HG02840 (cell line): ENCODE measurements at regions not wholly inside any gene's neighbourhood (a gene's known extent, or its start where the extent isn't known, plus 50 kb on each side); places are given as distances from the start of the nearest gene placed in this dataset.
"Not testable (repeated sequence)": the region's sequence is repeated elsewhere in the genome, so short reads cannot be mapped to it uniquely, and the experiment has no call there.

Experiments used
- ATAC-seq: cut with Tn5 transposase; IDR thresholded peaks from one replicate; pipeline ENCODE4 v1.9.1; 2021; ENCODE audit warnings: mild to moderate bottlenecking, moderate library complexity, moderate number of reproducible peaks; ENCODE audit not compliant: unreplicated experiment, low FRiP score

DNA sequence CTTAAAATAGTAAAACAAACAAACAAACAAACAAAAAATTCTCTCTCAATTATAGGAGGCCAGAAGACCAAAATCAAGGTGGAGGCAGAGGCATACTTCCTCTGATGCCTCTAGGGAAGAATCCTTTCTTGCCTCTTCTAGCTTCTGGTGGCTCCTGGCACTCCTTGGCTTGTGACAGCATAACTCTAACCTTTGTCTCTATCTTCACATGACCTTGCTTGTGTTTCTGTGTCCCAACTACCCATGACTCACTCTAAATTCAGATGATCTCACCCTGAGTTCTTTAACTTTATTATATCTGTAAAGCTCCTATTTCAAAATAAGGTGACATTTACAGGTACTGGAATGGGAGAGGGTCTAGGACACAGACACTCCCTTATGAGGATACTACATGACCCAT lies 88.3 kb upstream of the ANTXRL start:
- ATAC-seq: no peak

DNA sequence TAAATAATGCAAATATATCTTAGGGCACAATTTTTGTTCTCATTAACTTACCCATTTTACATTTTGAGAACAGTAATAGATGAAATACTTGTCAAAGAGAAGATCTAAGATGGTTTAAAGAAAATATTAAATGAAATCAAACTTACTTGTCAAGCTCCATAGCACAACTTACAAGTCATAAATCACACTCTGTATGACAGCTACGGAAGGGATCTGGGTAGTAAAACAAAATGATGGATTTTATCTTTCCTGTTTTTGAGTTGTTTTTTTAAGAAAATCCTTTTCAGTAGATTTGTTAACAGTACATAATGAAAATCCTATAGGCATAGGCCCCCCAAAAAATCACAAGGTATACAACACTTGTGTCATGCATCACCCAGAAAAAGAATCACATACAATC lies 84.4 kb upstream of the ANTXRL start:
- not testable (repeated sequence) for ATAC-seq

DNA sequence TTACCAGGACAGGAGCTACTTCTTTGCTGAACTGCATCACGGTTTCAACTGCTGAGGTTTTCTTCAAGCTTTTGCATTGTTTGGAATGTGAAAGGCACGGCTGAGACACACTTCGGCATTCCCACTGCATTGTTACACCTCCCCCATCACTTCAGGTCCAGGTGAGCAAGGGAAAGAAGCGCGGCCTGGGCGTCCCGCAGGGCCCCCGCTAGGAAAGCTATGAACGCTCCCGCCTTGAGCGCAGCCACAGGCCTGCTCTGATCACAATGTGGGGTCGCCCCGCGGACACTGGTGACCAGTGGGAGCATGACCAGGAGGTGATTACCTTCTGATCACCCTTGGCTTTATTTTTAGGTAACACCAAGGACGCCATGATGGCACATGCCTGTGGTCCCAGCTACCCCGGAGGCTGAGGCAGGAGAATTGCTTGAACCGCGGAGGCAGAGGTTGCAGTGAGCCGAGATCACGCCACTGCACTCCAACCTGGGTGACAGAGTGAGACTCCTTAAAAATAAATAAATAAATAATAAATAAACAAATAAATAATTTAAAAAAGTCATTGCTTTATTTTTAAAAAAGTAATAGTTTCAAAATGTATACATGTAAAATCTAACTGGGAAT lies 82.2 kb upstream of the ANTXRL start:
- not testable (repeated sequence) for ATAC-seq

DNA sequence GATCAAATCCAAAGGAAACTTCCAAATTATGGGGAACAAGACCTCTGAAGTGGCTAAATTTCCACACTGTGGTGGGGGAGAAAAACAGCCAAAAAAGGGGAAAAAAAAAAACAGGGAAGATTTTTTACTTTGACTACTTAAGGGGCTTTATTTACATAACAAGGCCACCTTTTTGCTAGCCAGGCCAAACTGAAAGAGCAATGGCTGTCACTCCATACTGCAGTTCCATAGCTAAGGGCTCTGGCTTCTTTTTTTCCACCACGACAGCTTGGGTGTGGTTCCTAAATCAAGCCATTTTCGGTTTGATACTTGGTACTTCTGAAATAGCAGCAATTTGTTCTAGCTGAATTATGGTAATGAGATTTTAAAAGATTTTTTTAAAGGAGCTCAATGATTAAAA lies 76.4 kb upstream of the ANTXRL start:
- not testable (repeated sequence) for ATAC-seq

DNA sequence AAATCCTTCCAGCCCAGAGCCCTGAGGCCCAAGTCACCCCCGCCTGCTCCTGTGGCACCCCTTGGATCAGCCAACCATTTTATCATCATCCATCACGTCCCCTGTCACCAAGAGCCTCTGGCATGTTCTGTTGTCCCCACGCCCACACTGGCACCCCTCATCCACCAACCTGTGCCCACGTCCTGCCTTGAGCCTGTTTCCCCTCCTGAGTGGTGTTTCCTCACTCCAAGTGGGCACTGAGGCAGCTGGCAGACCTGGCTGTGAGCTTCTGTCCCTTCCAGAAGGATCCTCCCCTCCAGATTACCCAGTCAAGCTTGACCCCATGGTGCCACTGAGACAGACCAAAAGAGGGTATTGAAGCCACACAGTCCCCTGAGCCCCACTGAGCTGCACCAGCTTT lies 71.4 kb upstream of the ANTXRL start:
- ATAC-seq: no peak

DNA sequence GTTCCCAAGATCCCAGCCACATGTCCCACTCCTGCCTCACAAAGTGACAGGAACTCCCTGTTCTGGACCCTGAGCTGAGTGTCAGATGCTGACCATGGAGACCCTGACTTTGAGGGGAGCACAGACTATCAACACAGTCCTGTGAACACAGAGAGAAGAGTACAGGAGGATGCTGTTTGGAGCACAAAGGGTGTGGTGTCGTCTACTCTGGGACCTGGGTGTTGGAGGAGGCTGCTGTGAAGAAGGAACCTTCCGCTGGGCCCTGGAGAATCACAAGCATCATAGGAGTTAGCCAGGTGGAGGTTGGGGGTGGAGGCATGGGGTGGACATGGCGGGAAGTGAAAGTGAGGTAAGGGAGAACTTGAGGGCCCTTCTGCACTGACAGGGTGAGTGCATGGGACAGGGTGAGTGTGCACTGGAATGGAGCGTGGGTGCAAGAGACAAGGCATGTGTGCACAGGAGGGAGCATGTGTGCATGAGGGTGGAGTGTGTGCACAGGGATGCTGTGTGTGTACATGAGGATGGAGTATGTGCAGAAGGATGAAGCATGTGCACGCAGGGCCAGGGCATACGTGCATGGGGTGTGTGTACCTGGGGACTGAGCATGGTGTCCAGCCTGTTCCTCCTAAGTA lies 70.7 kb upstream of the ANTXRL start:
- no peak for ATAC-seq

DNA sequence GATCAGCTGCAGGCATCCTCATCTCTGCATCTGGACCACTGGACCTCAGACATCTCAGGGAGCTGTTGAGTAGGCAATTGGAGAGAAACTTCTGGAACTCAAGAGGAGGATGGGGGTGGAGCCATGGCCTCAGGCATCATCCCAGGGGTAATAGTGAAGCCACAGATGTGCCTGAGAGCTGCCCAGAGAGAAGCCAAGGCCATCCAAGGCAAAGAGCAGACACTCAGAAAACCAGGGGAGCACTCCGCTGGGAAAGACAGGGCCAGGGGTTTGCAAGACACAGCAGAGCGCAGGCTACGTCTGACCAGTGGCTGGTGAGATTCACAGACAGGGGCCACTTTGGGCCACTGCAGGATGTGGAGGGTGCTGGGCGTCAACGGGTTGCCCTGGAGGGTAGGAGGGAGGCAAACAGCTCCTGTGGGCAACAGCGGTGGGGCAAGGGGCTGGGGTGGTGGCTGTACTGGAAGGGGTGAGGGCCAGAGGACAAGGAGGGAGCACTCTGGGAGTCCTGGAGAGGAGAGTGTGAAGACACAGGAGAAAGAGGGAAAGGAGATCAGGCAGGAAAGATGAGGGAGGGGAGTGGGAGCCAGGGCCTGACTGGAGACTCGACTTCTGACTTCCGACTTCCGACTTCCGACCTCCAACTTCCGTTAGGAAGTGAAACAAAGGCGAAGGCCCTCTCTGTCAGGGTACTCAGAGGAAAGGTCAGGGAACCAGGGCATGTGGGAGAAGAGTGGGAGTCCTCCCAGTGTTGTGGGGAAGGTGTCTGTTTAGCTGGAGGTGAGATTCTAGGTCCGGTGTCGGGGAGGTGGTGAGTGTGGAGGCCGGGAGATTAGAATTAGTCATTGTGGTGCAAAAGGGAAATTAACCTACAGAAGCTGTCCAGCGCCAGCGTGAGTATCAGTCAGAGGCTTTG lies 69.7 kb upstream of the ANTXRL start:
- ATAC-seq: no peak

DNA sequence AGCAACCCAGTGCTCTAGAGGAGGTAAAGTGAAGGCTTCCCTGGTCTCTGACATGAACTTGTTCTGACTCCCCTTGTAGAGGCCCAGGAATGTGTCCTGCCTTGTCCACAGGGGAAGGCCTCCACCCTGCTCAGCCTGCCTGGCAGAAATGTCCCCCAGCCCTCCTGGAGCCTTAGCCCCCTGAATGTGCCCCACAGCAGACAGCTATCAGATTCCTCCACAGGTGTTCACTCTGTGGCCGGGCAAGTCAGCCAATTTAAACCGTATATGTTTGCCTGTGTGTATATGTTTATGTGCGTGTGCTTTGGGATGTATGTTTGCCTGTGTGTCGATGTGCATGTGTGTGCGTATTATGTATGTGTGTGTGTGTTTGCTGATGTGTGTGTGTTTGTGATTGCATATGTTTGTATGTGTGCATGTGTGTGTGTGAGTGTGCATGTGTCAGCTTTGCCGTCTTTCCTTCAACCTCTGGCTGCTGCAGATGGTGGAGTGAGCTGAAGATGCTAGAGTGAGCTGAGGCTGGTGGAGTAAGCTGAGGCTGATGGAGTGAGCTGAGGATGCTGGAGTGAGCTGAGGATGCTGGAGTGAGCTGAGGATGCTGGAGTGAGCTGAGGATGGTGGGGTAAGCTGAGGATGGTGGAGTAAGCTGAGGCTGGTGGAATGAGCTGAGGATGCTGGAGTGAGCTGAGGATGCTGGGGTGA lies 68.9 kb upstream of the ANTXRL start:
- ATAC-seq: no peak

DNA sequence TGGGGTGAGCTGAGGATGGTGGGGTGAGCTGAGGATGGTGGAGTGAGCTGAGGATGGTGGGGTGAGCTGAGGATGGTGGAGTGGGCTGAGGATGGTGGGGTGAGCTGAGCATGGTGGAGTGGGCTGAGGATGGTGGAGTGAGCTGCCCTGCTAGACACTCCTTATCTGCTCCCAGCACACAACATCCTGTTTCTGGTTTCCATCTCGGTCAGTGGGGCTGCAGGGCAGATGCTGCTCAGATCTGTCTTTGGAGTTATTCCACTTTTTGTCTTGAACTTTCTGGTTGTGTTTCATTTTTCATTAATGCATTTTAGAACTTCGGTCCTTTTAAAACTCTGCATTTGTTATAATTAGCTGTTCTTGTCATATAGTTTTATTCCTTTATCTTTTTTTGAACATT lies 67.9 kb upstream of the ANTXRL start:
- ATAC-seq: no peak

DNA sequence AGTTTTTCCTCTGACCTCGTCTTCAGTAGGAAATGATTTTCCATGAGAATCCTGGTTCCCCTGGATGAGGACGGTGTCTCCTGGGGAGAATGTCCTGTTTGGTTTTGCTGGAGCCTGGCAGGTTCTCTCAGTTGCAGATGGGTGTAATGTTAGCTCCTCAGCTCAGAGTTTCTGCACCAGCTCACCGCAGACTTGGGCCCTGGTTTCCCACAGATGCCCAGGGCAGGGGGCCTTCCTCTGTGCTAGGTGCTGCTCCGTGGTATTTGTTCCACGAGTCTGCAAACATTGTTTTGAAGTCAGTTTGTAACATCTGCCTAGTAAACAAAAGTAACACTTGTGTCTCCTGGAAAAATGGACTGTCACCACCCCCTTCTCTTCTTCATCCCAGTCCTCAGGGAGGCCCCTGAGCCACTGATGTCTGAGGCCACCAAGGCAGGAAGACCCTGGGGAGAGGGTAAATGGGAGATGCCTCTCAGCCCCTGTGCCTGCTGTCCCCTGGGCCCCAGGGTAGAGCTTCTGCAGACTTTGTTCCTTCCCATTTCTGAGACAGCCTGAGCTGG lies 67.3 kb upstream of the ANTXRL start:
- ATAC-seq: not testable (repeated sequence)

DNA sequence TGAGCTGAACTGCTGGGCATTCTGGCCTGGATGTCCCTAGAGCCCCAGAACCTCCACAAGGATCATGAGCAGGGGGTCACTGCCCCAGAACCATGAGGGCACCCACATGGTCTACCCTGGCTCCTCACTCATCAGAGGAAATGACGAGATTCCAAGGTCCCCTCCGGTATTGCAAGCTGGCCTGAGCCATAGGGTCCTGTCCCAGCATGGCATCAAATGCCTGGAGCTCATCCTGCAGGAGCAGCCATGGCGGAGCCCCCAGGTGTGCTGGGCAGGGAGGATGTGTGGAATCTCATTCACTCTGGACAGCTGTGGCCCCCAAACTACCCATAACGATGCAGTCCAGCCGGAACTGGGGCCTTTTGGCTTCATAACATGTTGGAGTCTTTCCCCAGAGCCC lies 66.6 kb upstream of the ANTXRL start:
- ATAC-seq: no peak

DNA sequence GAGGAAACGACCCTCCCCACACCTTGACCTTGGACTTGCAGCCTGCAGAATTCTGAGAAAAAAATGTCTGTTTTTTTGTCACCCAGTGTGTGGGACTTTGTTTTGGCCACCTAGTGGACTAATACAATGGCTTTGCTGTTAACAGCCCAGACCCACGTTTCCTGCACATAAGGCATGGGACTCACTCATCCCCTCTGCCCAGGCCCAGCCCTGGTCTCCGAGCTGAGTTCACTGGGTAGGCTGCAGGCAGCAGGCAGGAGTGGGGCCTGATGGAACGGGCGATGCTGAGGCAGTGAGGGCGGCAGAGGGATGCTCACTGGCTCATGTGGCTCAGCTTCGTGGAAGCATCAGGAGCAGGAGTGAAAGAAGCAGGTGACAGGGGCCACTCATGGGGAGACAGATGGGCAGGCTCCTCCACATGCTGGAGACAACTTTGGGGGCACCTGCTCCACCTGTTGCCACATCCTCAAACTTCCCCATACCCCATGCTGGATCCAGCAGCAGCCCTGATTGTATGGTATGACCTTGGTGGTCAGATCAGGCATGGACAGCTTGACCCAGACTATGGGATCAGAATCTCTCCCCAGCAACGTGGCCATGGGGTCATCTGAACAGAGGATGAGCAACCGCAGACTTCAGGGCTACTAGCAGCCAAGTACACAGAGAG lies 65.8 kb upstream of the ANTXRL start:
- no peak for ATAC-seq

DNA sequence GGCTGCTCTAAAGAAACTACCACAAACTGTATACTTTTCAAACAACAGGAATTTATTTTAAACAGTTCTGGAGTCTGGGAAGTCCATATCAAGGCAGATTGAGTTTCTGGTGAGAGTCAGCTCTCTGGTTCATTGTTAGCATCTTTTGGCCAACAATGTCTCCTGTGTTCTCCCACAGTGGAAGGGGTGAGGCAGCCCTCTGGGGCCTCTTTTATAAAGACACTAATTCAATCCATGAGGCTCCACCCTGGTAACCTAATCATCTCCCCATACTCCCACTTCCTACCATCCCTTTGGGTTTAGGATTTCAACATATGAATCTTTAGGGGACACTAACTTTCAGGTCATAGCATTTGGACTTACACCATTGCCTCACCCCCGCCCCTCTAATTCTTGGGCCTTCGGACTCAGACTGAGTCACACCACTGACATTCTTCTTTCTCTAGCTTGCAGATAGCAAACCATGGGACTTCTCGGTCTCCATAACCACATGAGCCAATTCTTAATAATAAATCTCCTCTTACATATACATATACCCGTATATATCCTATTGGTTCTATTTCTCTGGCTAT lies 64.3 kb upstream of the ANTXRL start:
- no peak for ATAC-seq

DNA sequence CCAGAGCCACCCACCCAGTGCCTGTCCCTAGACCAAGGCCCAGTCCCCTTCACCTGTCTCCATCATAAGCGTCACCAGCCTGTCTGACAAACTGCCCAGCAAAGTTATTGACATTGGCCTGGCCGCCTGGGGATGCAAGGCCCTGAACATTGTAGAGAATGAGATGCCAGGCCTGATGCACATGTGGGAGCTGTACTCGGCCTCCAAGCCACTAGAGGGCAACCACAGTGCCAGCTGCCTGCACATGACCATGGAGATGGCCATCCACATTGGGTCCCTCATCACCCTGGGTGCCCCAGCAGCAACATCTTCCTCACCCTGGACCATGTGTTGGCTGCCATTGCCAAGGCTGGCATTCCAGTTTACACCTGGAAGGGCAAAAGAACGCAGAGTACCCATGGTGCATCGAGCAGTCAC lies 63.7 kb upstream of the ANTXRL start:
- no peak for ATAC-seq

DNA sequence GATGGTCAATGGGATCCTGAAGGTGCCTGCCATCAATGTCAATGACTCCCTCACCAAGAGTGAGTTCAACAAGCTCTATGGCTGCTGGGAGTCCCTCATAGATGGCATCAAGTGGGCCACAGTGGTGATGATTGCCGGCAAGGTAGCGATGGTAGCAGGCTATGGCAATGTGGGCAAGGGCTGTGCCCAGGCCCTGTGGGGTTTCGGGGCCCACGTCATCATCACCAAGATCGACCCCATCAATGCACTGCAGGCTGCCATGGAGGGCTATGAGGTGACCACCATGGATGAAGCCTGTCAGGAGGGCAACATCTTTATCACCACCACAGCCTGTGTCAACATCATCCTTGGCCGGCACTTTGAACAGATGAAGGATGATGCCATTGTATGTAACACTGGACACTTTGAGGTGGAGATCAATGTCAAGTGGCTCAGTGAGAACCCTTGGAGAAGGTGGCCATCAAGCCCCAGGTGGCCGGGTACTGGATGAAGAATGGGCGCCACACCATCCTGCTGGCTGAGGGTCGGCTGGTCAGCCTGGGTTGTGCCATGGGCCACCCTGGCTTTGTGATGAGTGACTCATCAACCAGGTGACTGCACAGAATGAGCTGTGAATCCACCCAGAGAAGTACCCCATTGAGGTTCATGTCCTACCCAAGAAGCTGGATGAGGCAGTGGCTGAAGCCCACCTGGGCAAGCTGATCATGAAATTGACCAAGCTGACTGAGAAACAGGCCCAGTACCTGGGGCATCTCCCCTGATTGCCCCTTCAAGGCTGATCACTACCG lies 63.0 kb upstream of the ANTXRL start:
- ATAC-seq: no peak

DNA sequence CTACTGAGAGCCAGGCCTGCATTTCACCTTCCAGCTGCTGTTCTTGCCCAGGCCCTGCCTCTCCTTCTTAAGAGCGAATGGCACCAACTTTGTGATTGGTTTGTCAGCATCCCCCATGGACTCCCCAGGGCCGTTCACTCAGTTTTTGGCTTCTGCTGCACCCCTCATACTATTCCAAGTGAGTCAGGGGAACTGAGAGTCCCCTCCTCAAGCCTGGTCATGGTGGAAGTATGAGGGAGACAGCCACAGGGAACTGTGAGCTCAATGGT lies 62.4 kb upstream of the ANTXRL start:
- ATAC-seq: no peak

DNA sequence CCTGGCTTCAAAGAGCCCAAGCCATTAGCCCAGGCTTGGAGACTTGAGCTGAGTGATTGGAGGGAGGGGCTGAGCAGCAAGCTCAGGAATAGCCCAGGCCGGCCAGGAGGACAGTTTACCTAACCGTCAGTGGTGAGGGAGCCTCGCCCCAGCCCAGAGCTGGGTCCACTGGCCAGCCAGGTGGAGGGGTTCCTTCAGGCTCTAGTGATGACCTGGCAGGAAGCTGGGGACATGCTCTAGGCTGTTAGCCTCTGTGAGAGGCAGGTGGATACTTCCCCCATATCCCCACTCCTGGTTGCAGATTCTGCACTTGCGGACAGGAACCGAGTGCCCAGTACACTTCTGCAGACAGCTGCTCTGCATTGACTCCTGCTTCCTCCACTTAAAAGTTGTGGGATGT lies 61.2 kb upstream of the ANTXRL start:
- ATAC-seq: no peak

DNA sequence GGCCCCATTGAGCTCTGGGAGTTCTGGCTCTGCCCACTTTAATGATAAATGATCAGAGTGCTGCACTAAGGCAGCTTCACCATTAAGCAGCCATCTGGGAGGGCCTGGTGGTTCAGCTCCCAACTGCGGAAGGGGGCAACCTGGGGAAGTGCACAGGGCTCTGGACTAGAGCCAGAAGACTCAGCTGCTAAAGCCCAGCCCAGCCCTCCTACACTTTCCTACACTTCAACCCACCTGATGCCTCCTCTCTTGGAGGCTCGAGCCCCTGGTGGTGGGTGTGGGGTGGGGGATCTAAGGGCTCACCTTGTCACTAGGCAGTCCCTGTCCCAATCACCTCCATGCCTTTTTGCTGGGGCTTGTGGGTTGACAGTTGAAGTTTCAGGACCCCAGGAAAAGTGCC lies 60.6 kb upstream of the ANTXRL start:
- ATAC-seq: no peak

DNA sequence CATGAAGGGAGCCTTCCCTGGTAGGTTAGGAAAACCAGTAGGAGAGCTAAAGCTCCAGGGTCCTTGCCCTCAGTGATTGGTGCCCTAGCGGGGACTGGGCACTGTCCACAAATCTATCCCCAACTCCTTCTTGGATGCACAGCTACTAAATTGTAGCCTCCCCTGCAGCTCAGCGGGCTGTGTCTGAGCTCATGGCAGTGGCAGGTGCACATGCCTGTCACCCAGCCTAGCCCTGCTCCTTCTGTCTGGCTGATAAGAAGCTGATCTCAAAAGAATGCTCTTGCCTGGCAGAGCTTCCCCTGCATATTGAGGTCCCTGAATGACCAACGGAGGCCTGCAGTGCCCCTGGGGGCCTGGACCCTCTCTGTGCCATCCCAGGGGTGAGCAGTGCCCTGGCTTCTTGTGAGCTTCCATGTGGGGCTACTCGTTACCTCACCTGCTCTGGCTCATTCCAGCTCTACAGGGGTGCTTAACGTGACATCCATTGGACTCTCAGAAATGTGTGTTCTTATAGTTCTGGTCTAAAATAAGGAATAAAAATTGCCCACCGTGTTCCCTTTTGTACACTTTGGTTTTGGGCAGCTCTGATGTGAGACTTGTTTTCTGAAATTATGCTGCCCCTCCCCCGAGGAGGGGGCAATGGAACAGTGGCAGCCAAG lies 59.8 kb upstream of the ANTXRL start:
- ATAC-seq: no peak
